ENCODE measurements at regions not wholly inside any gene's neighbourhood (a gene's known extent, or its start where the extent isn't known, plus 50 kb on each side); places are given as distances from the start of the nearest gene placed in this dataset.
"Not testable (repeated sequence)": the region's sequence is repeated elsewhere in the genome, so short reads cannot be mapped to it uniquely, and the experiment has no call there.

DNA sequence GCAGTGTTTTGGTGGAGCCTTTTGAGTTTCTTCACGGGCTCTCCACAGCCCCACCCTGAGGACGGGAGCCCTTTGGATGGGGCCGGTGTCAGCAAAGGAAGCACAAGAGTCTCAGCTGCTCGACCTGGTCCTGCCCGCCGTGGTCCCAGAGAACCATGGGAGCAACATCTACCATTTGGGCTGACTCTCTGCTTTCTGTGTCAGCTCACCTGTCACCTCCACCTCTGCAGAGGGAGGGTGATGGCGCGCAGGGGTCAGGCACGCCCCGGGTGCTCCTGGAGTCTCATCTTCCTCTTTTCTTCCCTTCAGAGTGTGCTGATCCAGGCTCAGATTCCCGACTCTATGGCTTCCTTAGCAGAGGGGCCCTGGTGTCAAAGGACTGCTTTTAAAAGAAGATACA is 171.7 kb downstream of the LAT start:
- no peak for DNase-seq

GRCh38 chr16:29155866-29156200 is 171.0 kb downstream of the LAT start:
- DNase-seq = not testable (repeated sequence)

- not testable (repeated sequence) for DNase-seq
Measured at GRCh38 chr16:29155131-29155865, 170.4 kb downstream of the LAT start.

- DNase-seq = no peak
Measured at GRCh38 chr16:29154676-29155121, 169.8 kb downstream of the LAT start.

DNA sequence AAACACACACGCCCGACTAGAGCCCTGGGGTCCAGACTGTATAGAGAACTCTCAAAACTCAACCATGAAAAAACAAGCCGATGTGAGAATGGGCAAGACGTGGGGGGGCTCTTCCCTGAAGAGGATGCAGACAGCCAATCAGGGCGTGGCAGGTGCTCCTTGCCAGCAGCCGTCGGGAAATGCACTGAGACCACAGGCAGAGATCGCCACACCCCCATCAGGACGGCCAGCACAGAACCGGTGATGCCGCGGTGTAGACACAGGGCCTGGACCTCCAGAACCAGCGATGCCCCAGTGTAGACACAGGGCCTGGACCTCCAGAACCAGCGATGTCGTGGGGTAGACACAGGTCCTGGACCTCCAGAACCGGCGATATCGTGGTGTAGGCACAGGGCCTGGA is 169.2 kb downstream of the LAT start:
- DNase-seq = no peak

GRCh38 chr16:29153307-29153706 is 168.5 kb downstream of the LAT start:
- DNase-seq = not testable (repeated sequence)

DNA sequence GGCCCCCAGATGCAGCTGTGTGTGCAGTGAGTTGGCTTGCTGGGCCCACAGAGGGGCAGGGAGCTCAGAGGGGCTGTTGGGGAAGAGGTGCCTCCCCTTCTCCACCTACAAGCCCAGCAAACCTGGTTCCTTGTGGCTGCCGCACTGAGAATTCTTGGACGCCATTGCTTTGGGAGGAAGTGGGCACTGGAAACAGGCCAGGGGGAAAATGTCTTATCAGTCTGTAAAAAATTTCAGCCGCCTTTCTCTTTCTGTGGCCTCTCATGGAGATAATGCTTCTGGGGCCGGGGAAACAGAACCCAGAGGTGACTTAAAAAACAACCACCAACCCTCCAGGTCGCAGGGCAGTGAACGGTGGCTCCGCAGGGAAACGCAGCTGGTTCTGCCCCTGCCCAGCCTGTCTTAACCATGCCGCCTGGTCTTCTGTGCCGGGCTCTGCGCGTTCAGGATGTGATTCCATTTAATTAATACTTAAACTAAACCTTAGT is 167.7 kb downstream of the LAT start:
- DNase-seq = not testable (repeated sequence)

- no peak for DNase-seq
Measured at GRCh38 chr16:29151317-29151716, 166.5 kb downstream of the LAT start.

DNA sequence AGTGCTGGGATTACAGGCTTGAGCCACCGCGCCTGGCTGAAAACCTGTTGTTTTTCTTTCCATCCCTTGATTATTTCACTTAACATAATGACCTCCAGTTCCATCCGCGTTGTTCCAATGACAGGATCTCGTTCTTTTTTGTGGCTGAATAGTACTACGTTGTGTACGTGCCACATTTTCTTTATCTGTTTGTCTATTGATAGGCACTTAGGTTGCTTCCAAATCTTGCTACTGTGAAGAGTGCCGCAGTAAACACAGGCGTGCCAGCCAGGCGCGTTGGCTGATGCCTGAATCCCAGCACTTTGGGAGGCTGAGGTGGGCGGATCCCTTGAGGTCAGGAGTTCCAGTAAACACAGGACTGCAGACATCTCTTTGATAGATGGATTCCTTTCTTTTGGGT is 165.1 kb downstream of the LAT start:
- not testable (repeated sequence) for DNase-seq

- no peak for DNase-seq
Measured at GRCh38 chr16:29148867-29149272, 164.0 kb downstream of the LAT start.

DNA sequence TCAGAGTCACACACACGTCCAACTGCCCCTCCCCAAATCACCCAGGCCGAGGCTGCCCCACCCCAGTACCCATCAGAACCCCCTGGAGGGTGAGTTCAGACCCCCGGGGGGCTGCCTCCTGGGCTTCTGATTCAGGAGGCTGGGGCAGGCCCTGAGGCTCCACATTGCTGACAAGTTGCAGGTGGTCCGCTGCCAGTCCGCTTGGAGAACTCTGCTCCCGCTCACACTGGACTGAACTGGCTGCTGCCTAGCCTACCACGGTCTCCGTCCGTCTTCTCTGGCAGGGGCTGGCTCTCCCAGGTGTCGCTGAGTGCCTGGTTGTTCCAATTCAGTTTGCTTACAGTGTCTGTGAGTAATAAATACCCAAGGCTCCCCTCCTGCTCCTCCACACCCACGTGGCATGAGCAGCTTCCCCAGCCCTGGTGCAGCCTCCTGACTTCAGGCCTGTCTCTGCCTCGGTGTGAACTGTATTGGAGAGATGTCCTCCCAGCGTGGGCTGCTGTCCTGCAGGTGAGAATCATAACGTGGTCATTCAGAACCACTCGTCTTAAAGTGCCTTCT is 163.4 kb downstream of the LAT start:
- no peak for DNase-seq

DNA sequence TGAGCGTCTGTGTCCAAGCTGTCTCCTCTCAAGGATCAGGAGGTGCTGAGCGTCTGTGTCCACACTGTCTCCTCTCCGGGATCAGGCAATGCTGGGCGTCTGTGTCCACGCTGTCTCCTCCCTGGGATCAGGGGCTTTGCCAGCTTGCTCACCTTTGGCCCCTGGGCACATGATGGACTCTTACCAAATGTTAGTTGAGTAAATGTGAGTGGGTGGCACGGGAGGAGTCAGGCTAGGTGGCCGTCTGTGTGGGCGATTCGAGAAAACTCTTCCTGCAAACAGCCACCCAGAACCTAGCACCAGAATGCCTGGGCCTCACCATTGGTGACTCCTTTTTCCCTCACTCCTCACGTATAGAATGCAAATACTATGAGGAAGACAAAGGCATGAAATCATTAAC is 162.9 kb downstream of the LAT start:
- DNase-seq = not testable (repeated sequence)

DNA sequence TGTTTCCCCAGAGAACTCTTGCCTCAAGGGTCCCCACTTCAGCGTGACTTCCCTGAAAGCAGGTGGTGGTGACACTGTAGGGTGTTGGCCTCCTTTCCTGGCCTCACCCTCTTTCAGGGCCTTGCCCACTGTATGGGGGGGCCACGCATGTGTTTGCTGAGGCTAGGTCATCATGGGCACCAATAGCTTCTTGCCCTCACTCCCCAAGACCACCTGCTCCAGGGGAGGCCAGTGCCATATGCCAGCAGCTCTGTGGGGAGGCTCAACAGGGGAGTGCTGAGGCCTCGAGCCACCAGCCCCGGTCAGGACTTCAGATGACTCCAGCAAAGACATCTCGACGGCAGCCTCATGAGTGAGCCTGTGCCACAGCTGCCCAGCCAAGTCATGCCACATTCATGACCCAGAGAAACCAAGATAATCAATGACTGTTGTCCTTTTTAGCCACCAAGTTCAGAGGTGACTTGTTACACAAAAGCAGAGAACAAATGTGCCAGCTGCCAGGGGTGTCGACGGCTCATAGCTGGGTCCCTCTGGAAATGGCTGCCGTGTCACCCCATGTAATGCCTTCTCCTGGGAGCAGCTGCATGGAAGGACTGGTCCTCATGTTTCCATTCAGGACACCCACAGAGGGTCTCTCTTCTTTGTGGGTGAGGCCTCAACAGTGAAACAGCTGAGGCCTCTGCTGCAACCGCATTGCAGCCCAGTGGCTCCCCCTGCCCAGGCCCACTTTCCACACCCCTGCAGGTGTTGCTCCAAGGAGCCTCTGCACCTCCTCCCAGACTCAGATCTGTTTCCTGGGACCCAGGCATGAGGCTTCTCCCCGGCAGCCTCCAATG is 162.2 kb downstream of the LAT start:
- DNase-seq = not testable (repeated sequence)

DNA sequence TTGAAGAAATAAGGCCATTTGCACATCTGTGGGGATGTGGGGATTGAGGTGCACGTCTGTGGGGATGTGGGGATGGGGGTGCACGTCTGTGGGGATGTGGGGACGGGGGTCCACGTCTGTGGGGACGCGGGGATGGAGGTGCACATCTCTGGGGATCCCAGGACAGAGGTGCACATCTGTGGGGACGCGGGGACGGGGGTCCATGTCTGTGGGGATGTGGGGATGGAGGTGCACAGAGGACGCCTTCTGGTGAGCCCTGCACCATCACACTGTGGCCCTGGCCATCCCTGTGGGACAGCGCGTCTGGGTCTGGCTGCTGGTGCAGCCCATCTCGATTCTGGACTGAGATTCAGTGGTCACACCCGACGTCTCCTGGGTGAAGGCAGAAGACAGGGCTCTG is 161.4 kb downstream of the LAT start:
- no peak for DNase-seq

DNA sequence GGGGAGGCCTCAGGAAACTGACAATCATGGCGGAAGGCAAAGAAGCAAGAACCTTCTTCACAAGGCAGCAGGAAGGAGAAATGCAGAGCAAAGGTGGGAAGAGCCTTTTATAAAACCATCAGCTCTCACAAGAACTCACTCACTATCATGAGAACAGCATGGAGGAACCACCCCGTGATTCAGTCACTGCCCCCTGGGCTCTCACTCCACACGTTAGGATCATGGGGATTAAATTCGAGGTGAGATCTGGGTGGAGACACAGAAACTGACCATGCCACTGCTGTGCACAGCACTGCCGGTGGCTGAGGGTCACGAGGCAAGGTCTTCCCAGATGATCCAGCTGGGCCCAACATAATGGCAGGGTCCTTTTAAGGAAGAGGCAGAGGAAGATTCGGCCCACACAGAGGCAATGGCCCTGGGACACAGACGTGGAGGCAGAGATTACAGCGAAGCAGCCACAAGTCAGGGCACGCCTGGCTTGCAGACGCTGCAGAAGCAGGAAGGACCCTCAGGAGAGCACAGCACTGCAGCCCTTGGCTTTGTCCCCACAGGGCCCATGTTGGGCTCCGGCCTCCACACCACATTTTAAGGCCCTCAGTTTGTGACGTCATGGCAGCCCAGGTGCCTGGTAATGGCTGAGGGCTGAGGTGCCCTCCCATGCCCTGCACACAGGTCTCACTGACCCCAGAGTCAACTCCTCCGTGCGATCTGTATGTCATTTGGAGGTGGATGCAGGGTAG is 160.8 kb downstream of the LAT start:
- DNase-seq = not testable (repeated sequence)

DNA sequence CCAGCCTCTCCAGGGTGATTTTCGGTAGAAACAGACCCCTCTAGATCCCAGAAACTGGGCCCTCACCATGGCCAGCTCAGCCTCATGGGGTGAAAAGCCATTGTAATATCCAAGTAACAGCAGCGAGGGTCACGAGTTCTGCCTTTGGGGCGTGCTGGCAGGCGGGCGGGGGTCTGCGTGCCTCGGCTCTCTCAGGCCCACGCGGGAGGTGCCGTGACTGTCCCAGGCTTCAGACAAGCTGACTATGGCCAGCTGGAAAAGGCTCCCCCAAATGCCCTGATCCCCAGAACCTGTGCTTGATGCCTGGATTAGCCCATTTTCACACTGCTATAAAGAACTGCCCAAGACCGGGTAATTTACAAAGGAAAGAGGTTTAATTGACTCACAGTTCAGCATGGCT is 160.2 kb downstream of the LAT start:
- DNase-seq = not testable (repeated sequence)

DNA sequence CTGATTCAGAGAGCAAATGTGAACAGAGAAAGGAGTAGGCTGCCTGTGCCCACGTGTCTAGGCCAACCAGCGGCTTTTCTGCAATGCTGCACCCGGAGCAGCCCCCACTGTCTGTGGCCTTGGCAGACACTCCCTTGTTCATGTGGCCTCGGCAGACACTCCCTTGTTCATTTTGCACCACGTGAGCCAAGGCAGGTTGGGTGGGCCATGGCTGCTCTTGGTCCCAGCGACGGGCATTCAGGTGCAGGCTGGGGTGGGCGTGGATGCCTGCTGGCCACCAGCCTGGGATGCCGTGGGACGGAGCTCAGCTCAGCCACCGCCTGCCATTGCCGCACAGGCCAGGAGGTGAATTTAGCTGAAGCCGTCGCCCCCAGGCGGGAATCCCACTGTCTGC is 159.8 kb downstream of the LAT start:
- not testable (repeated sequence) for DNase-seq

DNA sequence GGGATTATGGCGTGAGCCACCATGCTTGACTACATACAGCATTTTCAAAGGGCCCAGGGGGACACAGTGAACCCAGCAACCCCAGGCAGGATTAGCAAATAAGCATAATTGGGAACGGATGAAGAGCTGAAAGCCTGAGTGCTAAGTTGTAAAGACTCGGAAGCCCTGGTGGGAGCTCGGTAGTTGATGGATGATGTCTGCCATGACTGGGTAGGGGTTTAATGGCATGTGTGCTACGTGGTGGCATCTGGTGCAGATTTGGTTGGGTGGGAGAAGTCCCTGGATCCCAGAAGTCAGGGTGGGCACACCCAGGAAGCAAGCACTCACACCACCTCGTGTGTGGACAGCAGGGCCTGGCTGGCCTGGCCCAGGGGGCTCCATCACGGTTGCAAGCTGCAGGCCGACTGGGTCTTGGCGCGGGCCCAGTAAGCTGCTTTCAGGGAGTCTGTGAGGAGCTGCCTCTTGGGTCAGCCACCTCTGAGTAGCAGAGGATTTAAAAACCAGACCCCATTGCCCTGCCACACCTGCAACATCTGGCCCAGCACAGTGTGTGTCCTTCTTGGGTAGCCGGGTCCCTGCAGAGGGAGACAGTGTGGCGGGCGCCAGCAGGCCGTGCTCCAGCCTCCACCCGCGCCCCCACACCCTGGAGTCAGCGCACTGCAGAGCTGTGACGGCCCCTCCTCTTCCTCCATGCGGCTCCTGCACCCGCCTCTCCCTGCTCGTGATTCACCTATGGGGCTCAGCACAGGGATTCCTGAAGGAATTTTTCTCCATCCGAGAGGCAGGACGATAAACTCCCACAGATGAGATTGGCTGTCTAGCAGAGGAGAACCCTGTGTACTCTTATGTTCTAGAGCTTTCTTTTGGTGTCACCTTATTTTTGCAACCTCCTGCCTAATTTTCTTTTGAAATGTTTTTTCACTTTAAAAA is 159.2 kb downstream of the LAT start:
- not testable (repeated sequence) for DNase-seq

DNA sequence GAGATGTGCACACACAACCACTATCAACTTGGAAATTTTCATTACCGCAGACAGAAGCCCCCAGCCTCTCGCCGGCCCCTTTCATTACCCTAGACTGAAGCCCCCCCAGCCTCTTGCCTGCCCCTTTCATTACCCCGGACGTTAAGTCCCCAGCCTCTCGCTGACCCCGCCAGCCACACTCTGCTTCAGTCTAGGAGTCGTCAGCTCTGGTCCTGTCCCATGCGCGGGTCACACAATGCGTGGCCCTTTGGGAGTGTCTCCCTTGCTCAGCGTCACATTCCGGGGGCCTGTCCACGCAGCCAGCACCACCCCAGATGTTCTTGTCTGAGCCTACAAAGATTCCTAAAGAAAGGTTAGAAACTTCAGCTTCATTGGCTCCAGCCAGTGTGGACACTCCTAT is 157.7 kb downstream of the LAT start:
- not testable (repeated sequence) for DNase-seq

DNA sequence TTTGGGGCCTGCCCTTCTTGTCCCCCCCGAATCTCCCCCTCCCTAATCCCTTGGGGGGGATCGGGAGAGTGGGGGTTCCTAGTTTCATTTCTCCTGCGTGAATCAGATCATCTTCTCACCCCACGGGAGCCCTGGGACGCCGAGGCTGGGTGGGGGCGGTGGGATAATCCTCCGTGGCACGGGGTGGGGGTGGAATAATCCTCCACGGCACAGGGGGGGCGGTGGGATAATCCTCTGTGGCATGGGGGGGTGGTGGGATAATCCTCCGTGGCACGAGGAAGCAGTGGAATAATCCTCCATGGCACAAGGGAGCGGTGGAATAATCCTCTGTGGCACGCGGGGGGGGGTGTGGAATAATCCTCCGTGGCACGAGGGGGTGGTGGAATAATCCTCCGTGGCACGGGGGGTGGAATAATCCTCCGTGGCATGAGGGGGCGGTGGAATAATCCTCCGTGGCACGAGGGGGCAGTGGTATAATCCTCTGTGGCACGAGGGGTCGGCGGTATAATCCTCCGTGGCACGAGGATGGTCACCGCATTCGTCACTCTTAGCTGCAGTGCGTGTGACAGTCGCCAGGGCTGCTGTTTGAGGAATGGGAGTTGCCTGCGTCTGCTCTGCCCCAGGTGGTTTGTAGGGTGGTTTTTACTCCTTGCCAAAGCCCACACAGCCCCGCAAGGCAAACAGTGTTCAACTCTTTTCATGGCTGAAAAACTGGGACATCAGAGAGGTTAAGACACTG is 156.9 kb downstream of the LAT start:
- DNase-seq = no peak

- DNase-seq = not testable (repeated sequence)
Measured at GRCh38 chr16:29141121-29141520, 156.3 kb downstream of the LAT start.
